Spleen (tissue), 7 donors: ENCODE measurements at regions not wholly inside any gene's neighbourhood (a gene's known extent, or its start where the extent isn't known, plus 50 kb on each side); places are given as distances from the start of the nearest gene placed in this dataset.

ENCODE experiments used
- POLR2A ChIP-seq, 3 donors: fragments of 450-650 bp; IDR thresholded peaks; one replicate each; pipeline ENCODE4 v1.5.1; 2017; ENCODE audit warnings: antibody characterized with exemption in 3 of 3, mild to moderate bottlenecking in 1 of 3
- POLR2AphosphoS5 ChIP-seq, 3 donors: sonication (generic); formaldehyde crosslinking; IDR thresholded peaks; one replicate each; pipeline ENCODE4 v1.5.1; 2017; ENCODE audit warnings: antibody characterized with exemption in 3 of 3
- TF ChIP-seq, protein P1 (sequence below), 11 experiments: fragments of 200-600 bp in 7 of 11; fragments of 450-650 bp in 4 of 11; sonication (generic) in 4 of 11; IDR thresholded peaks in 8 of 11; conservative IDR thresholded peaks in 3 of 11; 1 replicate in 7 of 11; 2 replicates in 4 of 11; pipeline versions ENCODE4 v1.4.0 to v1.8.0; 2016 to 2021; ENCODE audit warnings: antibody characterized with exemption in 11 of 11, inconsistent platforms in 4 of 11, mild to moderate bottlenecking in 1 of 11
- donor health status: DM: no; HTN: no; CAD: no; lungs with moderate emphysema.
- donor health status: DM: no; HTN: no; CAD: no.
- donor health status: DM: no; HTN: no; CAD: no.

DNA sequence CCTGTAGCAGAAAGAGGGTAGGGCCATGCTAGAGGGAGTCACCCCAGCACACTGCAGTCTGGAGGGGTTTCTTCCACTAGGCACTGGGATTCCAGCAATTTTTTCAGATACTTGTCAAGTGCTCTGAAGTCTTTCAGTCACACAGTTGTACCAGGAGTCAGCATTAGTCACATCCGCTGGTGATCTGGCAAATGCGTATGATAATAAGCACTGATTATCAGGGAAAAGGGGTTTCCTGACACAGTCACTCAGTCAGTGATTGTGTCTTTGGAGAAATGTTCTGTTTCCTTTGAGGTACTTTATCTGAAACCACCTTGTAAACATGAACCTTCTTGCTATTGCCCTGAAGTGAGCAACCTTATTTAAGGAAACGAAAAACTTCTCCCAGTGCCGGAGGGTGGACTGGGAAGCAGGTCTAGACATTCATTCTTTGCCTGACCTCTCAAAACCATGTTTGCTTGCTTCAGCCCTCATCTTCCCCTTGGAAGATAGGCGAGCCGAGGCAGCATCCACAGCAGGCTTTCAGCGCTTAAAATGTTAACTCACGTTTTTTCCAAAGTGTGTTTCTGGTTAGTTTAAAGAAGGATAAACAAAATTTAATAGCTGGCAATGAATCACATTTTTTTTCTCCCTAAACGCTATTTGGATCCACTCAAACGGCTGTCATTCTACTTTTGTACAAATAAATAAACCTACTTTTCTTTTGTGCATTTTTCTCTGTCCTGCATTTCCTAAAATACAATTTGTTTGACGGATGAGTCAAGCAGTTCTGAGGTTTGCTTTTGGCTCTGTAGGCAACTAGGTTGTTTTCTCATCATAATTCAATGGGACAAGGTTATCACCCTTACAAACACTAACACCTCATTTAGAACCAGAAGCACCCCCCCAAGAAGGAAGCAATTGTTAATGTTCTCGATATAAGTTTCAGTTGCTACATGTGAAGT is 77.7 kb downstream of the FOXD1 start:
- TF ChIP-seq, protein P1, sequence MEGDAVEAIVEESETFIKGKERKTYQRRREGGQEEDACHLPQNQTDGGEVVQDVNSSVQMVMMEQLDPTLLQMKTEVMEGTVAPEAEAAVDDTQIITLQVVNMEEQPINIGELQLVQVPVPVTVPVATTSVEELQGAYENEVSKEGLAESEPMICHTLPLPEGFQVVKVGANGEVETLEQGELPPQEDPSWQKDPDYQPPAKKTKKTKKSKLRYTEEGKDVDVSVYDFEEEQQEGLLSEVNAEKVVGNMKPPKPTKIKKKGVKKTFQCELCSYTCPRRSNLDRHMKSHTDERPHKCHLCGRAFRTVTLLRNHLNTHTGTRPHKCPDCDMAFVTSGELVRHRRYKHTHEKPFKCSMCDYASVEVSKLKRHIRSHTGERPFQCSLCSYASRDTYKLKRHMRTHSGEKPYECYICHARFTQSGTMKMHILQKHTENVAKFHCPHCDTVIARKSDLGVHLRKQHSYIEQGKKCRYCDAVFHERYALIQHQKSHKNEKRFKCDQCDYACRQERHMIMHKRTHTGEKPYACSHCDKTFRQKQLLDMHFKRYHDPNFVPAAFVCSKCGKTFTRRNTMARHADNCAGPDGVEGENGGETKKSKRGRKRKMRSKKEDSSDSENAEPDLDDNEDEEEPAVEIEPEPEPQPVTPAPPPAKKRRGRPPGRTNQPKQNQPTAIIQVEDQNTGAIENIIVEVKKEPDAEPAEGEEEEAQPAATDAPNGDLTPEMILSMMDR (IDR thresholded peaks at IDR 0.05 in 8 of 11, conservative IDR thresholded peaks at IDR 0.05 in 3 of 11): no peak
- no peak for TF ChIP-seq POLR2A (IDR thresholded peaks at IDR 0.05)
- TF ChIP-seq POLR2AphosphoS5 (IDR thresholded peaks at IDR 0.05): no peak
